OCI-LY3 (cell line): ENCODE measurements at regions not wholly inside any gene's neighbourhood (a gene's known extent, or its start where the extent isn't known, plus 50 kb on each side); places are given as distances from the start of the nearest gene placed in this dataset.

ENCODE experiments used
- CTCF ChIP-seq: fragments of 200-600, 300-600 bp; sonication (generic); IDR thresholded peaks from 2 replicates; pipeline ENCODE4 v1.5.1; 2014; ENCODE audit warnings: antibody characterized with exemption, low read length, low read depth
- EZH2phosphoT487 ChIP-seq: fragments of 200-600 bp; shearing (Covaris generic); IDR thresholded peaks from 2 replicates; pipeline ENCODE4 v1.6.1; 2018; ENCODE audit warnings: antibody characterized with exemption, mixed run types, low read depth

- TF ChIP-seq CTCF: no peak
- no peak for TF ChIP-seq EZH2phosphoT487
Observed at GRCh38 chr2:8355102-8355859, 326.6 kb upstream of the ID2 start.
